SK-N-DZ (cell line): ENCODE measurements at regions not wholly inside any gene's neighbourhood (a gene's known extent, or its start where the extent isn't known, plus 50 kb on each side); places are given as distances from the start of the nearest gene placed in this dataset.
"Not testable (repeated sequence)": the region's sequence is repeated elsewhere in the genome, so short reads cannot be mapped to it uniquely, and the experiment has no call there.

Experiments
- DNase-seq: peaks from one replicate; pipeline ENCODE4 v3.0.0-alpha.2; 2015; ENCODE audit warnings: low spot score

DNA sequence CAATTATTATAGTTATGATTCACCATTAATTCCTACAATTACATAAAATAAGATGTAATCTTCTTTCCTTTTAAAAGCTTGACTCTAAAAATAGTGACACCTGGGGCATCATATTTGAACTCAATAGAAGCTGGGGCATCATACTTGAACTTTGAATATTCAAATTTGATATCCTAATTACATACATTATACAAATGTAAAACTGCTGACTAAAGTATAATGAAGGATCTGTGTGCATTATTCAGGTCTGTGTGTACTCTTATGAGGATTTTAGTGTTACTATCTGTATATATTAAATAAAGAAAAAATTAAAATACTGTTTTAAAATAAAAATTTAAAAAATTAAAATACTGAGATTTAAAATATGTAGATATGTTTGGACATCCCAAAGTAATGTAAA lies 696.9 kb upstream of the FBXO33 start:
- no peak for DNase-seq

DNA sequence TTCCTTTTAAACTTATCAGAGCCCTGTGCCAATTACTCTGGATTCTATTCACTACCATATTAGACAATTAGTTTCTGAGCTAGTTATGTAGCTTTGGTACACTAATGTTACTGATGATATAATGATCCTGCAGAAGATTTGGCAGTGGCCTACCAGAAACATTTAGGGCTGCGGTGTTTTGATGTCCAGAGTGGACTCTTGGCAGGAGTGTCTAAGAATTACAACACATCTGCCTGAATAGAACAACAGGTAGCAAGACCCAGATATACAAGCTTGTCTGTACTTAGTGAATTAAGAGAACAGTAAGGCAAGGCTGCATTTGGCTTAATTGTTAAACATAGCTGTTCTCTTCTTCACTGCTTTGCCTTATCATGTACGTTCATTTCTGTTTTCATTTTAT lies 691.6 kb upstream of the FBXO33 start:
- DNase-seq = no peak

DNA sequence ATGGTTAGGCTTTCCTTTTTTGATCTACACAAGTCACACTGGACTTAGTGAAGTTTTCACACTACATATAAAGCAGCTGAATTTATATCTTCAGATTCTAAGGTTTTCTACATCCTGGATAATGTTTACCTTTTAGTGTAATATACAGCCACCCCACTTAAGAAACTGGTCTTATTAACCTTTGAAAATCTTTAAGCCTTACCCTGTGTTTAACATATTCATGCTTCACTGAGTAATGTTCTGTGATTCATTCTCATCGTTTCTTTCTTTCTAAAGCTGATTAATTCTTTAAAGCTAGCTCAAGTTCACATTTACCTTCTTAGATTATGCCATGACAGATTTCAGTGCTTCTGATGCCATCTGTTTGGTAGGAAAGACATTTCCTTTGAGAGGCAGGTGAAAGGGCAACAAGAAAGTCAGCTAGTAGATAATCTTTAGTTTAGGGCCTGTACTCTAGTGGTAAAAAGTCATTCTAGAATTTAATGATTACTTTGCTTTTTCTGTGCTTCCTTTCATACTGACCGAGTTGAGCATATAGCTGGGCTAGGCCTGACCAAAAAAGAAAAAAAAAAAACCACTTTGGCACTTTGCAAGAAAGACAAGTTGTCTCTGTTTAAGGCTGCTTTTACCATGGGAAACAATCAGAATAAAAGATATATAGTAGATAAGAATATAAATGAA lies 690.9 kb upstream of the FBXO33 start:
- no peak for DNase-seq

DNA sequence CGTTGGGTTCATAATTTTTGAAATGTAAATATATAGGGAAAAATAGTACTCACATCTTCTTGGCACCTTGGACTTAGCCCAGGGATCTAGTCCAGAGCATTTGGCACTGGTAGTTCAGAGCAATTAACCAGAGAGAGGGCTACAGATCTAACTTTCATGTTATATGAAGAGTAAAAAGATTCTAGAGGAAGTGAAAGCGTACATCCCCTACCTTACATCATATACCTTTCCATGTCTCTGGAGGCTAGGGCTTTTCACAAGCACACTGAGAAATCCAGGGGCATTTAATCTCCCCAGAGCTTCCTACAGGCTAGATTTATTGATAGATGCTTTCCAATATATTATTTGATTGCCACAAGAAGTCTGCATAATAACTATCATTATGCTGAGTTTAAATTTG lies 687.5 kb upstream of the FBXO33 start:
- no peak for DNase-seq

DNA sequence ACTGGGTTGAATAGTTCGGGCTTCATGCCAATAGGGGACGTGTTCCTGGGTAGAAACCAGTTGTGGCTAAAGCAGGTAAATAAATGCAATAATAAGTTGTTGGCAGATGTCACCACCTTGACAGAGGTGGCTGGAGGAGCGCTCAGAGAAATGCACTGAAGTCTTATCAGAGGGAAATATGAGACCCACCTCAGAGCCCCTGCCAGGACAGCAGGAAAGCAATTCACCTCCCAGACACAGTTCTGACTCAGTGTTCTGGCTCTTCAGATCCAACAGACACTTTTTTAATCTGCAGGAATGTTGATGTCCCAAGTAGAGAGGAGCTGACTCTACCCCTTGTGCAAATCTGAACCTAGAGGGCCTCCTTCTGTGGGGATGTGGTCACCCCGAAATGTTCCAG lies 687.1 kb upstream of the FBXO33 start:
- no peak for DNase-seq

DNA sequence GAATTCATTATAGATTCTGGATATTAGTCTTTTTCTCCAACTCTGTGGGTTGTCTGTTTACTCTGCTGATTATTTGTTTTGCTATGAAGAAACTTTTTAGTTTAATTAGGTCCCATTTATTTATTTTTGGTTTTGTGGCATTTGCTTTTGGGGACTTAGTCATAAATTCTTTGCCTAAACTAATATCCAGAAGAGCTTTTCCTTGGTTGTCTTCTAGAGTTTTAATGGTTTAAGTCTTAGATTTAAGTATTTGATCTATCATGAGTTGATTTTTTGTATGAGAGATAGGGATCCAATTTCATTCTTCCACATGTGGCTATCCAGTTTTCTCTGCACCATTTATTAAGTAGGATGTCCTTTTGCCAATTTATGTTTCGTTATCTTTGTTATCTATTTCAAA lies 683.4 kb upstream of the FBXO33 start:
- DNase-seq = no peak

DNA sequence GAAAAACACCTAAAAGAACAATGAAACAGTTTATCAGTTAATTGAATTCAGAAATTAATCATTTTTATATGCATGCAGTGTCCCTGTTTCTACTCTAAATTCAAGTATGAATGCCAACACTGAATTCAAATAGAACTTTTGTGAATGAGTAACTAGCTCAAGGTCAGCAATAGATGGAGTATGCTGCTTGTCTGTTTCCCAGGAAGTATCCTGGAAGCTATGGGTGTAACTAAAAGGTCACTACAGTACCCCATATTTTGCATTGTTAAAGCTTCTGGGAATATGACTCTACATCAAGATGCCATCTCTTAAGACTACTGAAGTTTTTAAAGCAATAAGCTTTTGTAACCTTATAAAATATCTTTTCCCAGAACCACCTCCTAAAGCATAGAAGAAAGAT lies 681.4 kb upstream of the FBXO33 start:
- DNase-seq = no peak

DNA sequence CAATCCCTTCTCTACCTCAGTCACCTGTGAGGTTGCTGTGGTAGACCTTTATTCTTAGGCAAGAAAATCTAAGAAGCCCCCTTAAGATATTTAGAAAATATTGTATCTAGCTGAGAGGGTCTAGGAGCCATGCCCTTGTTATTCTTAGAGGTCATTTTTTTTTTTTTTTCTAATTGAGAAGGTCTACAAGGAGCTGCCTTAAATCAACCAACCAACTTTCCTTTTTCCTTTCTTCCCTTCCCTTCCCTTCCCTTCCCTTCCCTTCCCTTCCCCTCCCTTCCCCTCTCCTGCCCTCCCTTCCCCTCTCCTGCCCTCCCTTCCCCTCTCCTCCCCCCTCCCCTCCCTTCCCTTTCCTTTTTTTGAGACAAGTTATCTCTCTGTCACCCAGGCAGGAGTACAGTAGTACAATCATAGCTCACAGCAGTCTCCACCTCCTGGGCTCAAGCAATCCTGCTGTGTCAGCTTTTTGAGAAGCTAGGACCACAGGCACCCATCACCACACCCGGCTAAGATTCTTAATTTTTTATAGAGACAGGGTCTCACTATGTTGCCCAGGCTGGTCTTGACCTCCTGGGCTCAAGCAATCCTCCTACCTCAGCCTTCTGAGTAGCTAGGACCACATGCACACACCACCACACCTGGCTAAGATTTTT lies 668.4 kb upstream of the FBXO33 start:
- no peak for DNase-seq

DNA sequence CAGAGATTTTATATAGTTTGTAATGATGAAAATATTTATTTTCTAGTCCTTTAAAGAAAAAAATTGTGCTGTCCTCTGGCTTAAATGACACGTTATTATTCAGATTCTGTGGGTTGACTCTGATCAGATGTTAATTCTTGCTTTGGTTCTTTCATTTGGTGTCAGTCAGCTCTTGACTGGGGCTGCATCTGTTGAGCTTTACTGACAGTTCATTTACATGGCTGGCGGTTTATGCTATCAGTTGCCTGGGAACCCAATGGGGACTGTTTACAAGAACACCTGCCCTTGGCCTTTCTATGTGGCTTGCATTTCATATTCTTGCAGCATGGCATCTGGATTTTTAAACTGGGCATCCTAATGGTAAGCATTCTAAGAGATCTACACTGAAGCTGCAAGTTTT lies 667.1 kb upstream of the FBXO33 start:
- no peak for DNase-seq

DNA sequence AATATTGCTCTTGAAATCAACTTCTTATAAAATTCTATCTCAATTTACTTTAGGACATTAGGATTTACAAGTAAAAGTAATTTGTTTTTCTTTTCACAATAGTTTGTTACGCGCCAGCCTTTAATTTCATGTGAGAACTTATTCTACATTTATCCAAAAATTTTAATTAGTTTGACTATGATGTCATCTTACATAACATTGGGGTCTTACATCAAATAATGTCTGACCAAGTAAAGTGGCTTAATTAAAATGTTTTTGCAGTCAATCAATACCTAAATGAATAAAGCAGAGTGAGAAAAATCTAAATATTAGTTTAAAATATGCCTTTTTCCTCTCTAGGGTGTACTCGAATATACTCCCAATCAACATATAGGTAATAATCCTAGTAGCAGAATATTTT lies 666.2 kb upstream of the FBXO33 start:
- DNase-seq = no peak

DNA sequence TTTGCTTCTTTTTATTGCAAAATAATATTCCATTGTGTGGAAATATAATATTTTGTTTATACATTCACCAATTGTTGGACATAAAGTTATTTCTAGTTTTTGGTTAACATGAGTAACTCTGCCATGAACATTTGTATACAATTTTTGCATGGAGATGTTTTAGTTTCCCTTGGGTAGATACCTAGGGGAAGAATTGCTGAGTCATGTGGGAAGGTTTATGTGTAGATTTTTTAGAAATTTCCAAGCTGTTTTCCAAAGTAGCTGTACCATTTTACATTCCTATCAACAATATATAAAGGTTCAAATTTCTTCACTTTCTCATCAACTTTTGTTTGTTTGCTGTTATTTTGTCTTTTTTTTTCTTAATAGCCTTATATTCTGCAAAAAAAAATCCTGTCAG lies 664.7 kb upstream of the FBXO33 start:
- no peak for DNase-seq

DNA sequence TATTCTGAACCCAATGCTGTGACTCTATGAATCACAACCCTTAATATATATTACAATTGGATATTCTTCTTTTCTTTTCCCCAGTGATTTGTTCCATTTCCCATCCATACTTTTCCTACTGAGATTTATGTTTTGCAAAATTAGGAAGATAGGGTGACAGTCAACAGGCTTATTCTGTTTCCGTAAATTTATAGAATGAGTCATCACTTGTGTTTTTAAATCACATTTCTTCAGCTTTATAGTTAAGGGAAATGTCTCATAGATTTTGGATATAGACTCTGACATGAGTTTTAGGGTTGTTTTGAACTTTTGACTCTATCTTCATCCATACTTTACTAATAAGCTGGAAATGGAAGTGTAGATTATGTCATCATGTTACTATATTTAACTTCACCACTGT lies 661.6 kb upstream of the FBXO33 start:
- no peak for DNase-seq

DNA sequence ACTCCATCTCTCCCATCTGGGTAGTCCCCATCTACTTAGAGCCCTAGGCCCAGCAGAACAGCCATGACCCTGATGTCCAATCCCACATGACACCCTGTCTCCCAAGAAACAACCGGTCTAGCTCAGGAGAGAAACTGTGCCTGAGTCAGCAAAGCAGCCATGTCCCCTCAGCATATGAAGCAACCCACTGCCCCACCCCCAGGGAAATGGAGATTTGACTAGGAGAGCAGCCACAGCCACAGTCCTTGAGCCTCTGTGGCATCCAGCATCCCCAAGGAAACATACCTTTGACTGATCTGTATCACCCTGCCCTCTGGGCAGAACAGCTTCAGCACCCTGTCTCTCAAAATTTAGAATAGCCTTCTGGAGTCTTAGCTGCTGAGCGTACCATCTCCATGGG lies 641.9 kb upstream of the FBXO33 start:
- no peak for DNase-seq

DNA sequence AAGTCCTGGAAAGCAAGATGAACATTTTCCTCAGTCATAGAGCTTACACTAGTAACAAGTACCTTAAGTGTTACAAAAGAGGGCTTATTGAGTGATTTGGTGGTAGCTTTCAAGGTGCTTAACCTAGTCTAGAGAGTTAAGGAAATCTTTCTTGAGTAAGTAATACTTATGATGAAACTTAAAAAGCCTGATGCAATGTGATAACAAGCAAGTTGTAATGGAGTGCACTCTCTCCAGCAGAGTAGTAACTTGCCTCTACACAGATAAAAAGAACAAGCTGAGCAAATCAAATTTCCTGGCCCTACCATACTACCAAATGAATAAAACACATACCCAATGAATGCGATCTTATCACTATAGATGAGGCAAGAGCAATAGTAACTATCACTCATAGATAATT lies 639.9 kb upstream of the FBXO33 start:
- no peak for DNase-seq

DNA sequence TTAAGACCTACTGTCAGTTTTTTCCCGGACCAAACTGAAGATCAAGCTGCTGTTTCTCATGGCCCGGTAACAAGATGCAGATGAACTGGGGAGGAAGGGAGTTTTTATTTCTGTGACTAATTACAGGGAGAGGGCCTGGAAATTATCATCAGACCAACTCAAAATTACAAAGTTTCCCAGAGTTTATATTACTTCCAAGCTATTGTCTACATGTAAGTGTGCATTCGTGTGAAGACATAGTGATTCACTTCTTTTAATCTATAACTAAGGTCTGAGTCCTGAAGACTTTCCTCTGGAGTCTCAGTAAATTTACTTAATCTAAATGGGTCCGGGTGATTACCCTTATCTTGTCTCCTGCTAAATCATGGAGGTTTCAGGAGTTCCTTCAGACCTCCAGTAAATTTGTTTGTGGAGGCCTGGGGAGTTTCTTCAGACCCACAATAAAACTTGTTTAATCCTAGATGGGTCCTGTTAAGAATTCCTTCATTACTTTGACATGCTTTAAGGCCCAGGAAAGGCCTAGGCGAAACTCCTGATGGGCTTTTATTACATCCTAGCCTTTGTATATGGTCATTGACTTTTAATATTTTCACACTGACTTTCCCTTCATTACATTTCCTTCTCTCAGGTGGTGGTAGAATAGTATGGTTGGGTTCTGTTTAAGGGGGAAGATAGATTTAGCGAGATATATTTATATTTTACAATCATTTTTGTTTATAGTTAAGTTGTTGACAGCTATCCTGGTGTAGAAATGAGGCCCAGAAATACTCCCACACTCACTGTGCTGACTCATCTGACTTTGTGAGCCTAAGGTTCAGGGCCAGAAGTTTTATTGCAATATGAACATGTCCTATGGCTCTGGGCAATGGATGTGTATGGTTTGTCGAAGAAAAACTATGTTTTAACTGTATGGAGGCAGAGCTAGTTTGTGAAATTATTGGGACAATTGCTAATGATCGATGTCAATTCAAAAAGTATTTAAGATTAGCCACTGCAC lies 627.0 kb upstream of the FBXO33 start:
- DNase-seq = no peak

DNA sequence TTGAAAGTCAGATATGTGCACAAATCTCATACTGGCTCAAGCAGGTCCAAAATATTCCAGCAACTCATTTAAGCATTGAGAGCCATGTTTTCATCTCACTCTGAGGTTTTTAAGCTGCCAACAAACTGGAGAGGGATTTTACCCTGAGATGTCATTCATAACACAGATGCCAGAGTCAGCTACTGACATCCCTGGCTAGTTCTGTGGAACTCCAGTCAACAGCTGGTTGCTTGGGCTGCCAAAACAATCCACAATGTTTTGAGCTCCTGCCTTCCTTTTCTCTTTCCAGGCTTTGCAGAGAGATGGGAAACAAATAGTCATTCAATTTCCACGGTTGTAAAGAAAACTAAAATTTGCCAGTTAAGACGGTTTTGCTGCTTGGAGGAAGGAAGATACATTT lies 621.2 kb upstream of the FBXO33 start:
- DNase-seq = no peak

DNA sequence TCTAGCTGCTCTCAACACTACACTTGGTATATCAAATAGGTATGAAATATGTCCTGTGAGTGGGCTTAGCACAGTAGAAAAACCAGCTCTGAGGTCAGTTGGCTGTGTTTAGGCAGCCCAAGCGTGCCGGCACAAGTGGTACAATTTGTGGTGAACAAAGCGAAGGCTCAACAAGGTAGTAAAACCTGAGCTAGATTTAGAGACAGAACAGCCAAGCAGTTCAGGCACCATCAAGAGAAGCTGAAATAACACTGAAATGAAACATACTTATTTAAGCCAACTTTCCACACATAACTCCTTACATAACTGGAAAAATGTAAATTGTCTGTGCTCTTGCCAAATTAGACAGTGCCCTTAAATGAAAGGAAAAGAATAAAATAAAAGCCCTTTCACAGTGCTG lies 596.8 kb upstream of the FBXO33 start:
- DNase-seq = no peak

DNA sequence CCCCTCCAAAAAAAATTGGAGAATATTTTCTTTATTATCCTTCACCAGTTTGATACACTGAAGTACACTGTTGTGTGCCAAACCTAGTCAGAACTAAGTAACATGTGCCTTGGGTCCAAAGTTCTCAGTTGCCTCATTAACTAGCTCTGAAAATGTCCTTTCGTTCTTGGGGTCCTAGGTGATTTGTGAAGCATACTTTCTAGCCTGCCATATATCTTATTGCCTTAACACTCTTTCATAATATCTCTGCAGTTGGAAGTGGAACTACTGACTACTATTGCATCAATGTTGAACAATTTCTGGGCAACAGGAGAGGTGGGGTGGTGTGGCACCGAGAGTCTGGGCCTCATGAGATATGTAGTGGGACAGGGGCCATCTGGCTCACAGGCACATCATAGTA lies 592.9 kb upstream of the FBXO33 start:
- DNase-seq = no peak

DNA sequence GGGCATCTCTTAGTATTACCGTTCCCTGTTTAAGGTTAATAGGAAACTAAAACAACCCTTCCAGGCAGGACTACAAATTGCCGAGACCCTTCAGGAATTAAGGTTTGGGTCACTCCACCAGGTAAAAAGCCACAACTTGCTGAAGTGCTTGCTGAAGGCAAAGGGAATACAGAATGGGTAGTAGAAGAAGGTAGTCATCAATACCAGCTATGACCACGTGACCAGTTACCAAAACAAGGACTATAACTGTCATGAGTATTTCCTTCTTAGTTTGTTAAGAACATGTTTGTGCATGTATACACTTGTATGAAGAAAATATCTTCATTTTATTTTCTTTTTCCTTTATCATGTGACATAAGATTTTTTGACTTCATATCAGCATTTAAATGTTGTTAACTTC lies 578.7 kb upstream of the FBXO33 start:
- no peak for DNase-seq

DNA sequence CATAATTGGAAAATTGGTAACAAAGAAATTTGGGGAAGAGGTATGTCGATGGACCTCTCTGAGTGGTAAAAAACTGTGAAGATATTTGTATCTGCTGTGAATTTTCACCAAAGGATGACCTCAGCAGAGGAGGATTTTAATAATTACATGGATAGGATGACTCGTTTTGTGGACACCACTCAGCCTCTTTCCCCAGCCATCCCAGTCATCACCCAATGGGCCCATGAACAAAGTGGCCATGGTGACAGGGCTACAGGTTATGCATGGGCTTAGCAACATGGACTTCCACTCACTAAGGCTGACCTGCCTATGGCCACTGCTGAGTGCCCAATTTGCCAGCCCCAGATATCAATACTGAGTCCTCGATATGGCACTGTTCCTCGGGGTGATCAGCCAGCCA lies 577.5 kb upstream of the FBXO33 start:
- no peak for DNase-seq

DNA sequence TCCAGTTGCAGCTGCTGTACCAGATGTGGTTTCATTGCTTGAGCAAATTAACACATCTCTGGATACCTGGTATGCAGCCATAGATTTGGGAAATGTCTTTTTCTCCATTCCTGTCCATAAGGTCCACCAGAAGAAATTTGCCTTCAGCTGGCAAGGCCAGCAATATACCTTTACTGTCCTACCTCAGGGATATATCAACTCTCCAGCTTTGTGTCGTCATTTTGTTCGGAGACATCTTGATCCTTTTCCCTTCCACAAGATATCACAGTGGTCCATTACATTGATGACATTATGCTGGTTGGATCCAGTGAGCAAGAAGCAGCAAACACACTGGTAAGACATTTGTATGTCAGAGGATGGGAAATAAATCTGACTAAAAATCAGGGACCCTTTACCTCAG lies 576.1 kb upstream of the FBXO33 start:
- not testable (repeated sequence) for DNase-seq

DNA sequence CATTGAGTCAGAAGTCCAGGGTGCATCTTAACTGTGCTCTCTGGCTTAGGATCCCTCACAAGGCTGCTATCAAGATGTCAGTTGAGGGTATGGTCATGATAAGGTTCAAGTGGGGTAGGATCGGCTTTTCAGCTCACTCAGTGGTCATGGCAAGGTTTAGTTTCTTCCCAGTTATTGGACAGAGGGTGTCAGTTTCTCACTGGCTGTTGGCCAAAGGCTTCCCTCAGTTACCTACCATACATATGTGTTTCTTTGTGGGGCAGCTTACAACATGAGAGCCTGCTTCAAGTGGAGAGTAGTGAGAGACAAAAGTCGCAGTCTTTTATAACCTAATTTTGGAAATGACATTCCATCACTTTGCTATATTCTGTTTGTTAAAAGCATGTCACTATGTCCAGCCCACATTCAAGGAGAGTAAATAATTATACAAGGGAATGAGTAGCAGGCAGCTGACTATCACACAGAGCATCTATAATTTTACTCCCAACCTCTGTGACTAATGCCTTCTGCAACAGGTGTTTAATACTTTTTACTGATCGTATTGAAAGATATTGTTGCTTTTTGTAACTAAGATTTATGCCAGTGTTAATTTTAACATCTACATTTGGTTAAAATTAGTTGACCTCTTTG lies 572.8 kb upstream of the FBXO33 start:
- no peak for DNase-seq
